ENCODE measurements at regions not wholly inside any gene's neighbourhood (a gene's known extent, or its start where the extent isn't known, plus 50 kb on each side); places are given as distances from the start of the nearest gene placed in this dataset.
"Not testable (repeated sequence)": the region's sequence is repeated elsewhere in the genome, so short reads cannot be mapped to it uniquely, and the experiment has no call there.

DNA sequence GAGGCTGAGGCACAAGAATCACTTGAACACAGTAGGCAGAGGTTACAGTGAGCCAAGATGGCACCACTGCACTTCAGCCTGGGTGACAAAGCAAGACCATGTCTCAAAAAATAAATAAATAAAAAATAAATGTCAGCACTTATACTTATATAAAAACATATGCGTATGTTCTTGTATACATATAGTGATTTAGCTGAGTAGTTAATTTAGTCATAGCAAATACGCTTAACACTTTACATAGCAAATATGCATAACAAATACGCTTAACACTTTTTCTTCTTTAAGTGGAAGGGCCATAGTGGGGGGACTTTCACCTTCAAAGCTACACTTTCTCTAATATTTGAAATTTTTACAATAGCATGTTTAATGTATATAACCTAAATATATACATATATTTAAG, 64.0 kb upstream of the CAPRIN1 start:
- intact Hi-C loops (cut with micrococcal nuclease; ENCODE audit: unreplicated experiment), result no loop called here
- peaks cover 8% of the 10 kb centered on the region for H3F3A ChIP-seq (ENCODE audit: insufficient read depth, low read depth)
- no peak for DNase-seq
- no peak overlapping the region for H3K4me2 ChIP-seq
- TF ChIP-seq EZH2 (IDR thresholded peaks at IDR 0.05; ENCODE audit: low read depth), result no peak
- TF ChIP-seq, protein P1, sequence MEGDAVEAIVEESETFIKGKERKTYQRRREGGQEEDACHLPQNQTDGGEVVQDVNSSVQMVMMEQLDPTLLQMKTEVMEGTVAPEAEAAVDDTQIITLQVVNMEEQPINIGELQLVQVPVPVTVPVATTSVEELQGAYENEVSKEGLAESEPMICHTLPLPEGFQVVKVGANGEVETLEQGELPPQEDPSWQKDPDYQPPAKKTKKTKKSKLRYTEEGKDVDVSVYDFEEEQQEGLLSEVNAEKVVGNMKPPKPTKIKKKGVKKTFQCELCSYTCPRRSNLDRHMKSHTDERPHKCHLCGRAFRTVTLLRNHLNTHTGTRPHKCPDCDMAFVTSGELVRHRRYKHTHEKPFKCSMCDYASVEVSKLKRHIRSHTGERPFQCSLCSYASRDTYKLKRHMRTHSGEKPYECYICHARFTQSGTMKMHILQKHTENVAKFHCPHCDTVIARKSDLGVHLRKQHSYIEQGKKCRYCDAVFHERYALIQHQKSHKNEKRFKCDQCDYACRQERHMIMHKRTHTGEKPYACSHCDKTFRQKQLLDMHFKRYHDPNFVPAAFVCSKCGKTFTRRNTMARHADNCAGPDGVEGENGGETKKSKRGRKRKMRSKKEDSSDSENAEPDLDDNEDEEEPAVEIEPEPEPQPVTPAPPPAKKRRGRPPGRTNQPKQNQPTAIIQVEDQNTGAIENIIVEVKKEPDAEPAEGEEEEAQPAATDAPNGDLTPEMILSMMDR (conservative IDR thresholded peaks at IDR 0.05), result no peak
- no peak overlapping the region for H3K4me3 ChIP-seq
- H3K27me3 ChIP-seq (ENCODE audit: insufficient read depth, low read depth), result no peaks in the 10 kb centered on the region
- H3K36me3 ChIP-seq (ENCODE audit: low read depth), result no peaks in the 10 kb centered on the region
- POLR2A ChIA-PET (ENCODE audit: unreplicated experiment), result interaction anchor here (0.7 kb wide), 1 partner anchor 32 kb away, joined by 7 read pairs; no protein-coding TSS in a partner anchor
- CTCF ChIA-PET, result interaction anchor here (0.6 to 1.9 kb wide), 23 partner anchors 9 to 1655 kb away, joined by 3 to 13 read pairs (median 5); no protein-coding TSS in a partner anchor
- no peak overlapping the region for H2AFZ ChIP-seq
- BruUV-seq (replicated peaks), result no TSS peak
- H3K27ac ChIP-seq, result no peak overlapping the region
- no peaks in the 10 kb centered on the region for H3K9me2 ChIP-seq (ENCODE audit: insufficient read depth)
- H3K9me3 ChIP-seq (ENCODE audit: insufficient read depth, low read depth), result no peaks in the 10 kb centered on the region
- peaks cover 2% of the 10 kb centered on the region; the same call in 1 of the 2 replicates for H3K4me1 ChIP-seq (replicated peaks; ENCODE audit: insufficient read depth)
- no peaks in the 10 kb centered on the region for H4K20me1 ChIP-seq (ENCODE audit: insufficient read depth)
- no peaks in the 10 kb centered on the region for H3K79me2 ChIP-seq (ENCODE audit: low read depth)

DNA sequence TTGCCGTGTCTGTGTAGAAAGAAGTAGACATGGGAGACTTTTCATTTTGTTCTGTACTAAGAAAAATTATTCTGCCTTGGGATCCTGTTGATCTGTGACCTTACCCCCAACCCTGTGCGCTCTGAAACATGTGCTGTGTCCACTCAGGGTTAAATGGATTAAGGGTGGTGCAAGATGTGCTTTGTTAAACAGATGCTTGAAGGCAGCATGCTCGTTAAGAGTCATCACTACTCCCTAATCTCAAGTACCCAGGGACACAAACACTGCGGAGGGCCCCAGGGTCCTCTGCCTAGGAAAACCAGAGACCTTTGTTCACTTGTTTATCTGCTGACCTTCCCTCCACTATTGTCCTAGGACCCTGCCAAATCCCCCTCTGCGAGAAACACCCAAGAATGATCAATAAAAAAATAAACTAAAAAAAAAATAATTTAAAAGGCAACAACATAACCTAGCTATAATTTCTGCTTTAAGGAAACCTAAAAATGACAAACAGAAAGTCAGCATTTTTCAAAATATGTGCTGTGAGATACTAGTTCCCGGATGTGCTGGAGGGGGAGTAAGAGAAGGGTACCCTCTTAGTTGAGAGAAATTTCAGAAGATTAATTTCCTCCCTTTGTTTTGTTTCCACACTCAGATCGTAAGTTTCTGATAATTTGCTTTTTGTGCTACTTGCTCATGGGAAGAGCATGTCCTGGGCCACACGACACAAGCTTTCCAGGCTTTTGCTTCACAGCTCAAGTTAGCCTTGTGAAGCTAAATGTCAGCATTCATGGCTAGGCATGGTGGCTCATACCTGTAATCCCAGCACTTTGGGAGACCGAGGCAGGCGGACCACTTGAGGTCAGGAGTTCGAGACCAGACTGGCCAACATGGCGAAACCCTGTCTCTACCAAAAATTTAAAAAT, 64.7 kb upstream of the CAPRIN1 start:
- H3K27me3 ChIP-seq (ENCODE audit: insufficient read depth, low read depth); H3K27ac ChIP-seq; DNase-seq; H3K9me2 ChIP-seq (ENCODE audit: insufficient read depth); H3K4me2 ChIP-seq; POLR2A ChIA-PET (ENCODE audit: unreplicated experiment); H3K79me2 ChIP-seq (ENCODE audit: low read depth); H3K4me1 ChIP-seq (replicated peaks; ENCODE audit: insufficient read depth); H3K9me3 ChIP-seq (ENCODE audit: insufficient read depth, low read depth); intact Hi-C loops (cut with micrococcal nuclease; ENCODE audit: unreplicated experiment); H4K20me1 ChIP-seq (ENCODE audit: insufficient read depth); H2AFZ ChIP-seq; BruUV-seq (replicated peaks); H3F3A ChIP-seq (ENCODE audit: insufficient read depth, low read depth); H3K4me3 ChIP-seq; H3K36me3 ChIP-seq (ENCODE audit: low read depth): not testable (repeated sequence)
- CTCF ChIA-PET, result interaction anchor here (1.0 to 1.9 kb wide), 3 partner anchors 10 to 152 kb away, joined by 4 to 10 read pairs (median 6); no protein-coding TSS in a partner anchor

DNA sequence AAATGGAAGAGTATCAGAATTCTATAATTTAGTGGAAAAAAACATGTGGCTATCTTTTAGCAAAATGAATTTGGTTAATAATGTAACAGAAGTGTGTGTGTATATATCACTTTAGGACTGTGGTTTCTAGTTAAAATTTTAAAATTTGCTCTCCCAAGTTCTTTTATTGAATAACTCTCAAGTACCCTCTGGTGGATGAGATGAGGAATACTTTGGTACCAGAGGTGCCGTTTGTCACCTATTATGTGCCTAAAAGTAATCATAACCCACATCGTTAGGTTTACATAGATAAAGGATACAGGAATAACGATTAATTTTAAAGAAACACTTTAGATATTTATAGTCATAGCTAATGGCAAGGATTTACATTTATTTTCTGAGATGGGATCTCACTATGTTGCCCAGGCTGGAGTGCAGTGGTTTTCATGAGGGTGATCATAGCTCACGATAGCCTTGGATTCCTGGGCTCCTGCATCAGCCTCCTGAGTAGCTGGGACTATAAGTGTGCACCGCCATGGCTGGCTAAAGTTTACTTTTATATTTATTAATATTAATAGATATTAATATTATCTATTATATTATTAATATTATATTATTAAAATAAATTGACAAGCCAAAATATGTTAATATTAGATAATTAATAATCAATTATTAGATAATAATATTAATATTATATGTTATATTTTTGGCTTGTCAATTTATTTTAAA, 66.7 kb upstream of the CAPRIN1 start:
- no peaks in the 10 kb centered on the region for H3K36me3 ChIP-seq (ENCODE audit: low read depth)
- H4K20me1 ChIP-seq (ENCODE audit: insufficient read depth), result no peaks in the 10 kb centered on the region
- no TSS peak for BruUV-seq (replicated peaks)
- H3K27ac ChIP-seq, result no peak overlapping the region
- DNase-seq, result no peak
- no peaks in the 10 kb centered on the region for H3K27me3 ChIP-seq (ENCODE audit: insufficient read depth, low read depth)
- TF ChIP-seq, protein P1 (conservative IDR thresholded peaks at IDR 0.05), result peak; percentile 54; the same call in 1 of the 2 replicates
- no peak for TF ChIP-seq EZH2 (IDR thresholded peaks at IDR 0.05; ENCODE audit: low read depth)
- H3K9me3 ChIP-seq (ENCODE audit: insufficient read depth, low read depth), result no peaks in the 10 kb centered on the region
- no peak overlapping the region for H3K4me2 ChIP-seq
- intact Hi-C loops (cut with micrococcal nuclease; ENCODE audit: unreplicated experiment), result no loop called here
- H2AFZ ChIP-seq, result no peak overlapping the region
- ChIA-PET POLR2A (ENCODE audit: unreplicated experiment) (no interaction called here), CTCF (no interaction called here)
- H3K9me2 ChIP-seq (ENCODE audit: insufficient read depth), result no peaks in the 10 kb centered on the region
- peaks cover 5% of the 10 kb centered on the region; the same call in 1 of the 2 replicates for H3K4me1 ChIP-seq (replicated peaks; ENCODE audit: insufficient read depth)
- peaks cover 10% of the 10 kb centered on the region for H3F3A ChIP-seq (ENCODE audit: insufficient read depth, low read depth)
- H3K79me2 ChIP-seq (ENCODE audit: low read depth), result no peaks in the 10 kb centered on the region
- H3K4me3 ChIP-seq, result no peak overlapping the region
